NOMO-1 treated with DMSO at 0.1 percent for 48 hours (cell line): ENCODE measurements at regions not wholly inside any gene's neighbourhood (a gene's known extent, or its start where the extent isn't known, plus 50 kb on each side); places are given as distances from the start of the nearest gene placed in this dataset.
A peak's percentile ranks its signal among the peaks of the same experiment; 100 is the strongest.

Source experiments
- DNase-seq: peaks from one replicate; lab custom pipeline; 2025; ENCODE audit not compliant: unreplicated experiment; lab: John Stamatoyannopoulos, UW

- peak; percentile 36 for DNase-seq
Measured at GRCh38 chr4:156596706-156597329, 374.8 kb downstream of the PDGFC start.

- no peak for DNase-seq
Measured at GRCh38 chr4:156596026-156596425, 375.6 kb downstream of the PDGFC start.

GRCh38 chr4:156595041-156595440 is 376.6 kb downstream of the PDGFC start:
- no peak for DNase-seq

- peak; percentile 8 for DNase-seq
Measured at GRCh38 chr4:156594624-156595023, 377.0 kb downstream of the PDGFC start.

GRCh38 chr4:156593464-156593863 is 378.1 kb downstream of the PDGFC start:
- DNase-seq = no peak

GRCh38 chr4:156591679-156592078 is 379.9 kb downstream of the PDGFC start:
- no peak for DNase-seq

- DNase-seq = no peak
Measured at GRCh38 chr4:156584100-156584499, 387.5 kb downstream of the PDGFC start.

- no peak for DNase-seq
Measured at GRCh38 chr4:156583265-156583664, 388.3 kb downstream of the PDGFC start.

GRCh38 chr4:156581282-156582063 is 390.1 kb downstream of the PDGFC start:
- no peak for DNase-seq

GRCh38 chr4:156578713-156579112 is 392.9 kb downstream of the PDGFC start:
- no peak for DNase-seq

- no peak for DNase-seq
Measured at GRCh38 chr4:156578005-156578404, 393.6 kb downstream of the PDGFC start.

GRCh38 chr4:156576946-156577345 is 394.7 kb downstream of the PDGFC start:
- DNase-seq = no peak

GRCh38 chr4:156575430-156576073 is 396.0 kb downstream of the PDGFC start:
- peak; percentile 4 for DNase-seq

- DNase-seq = no peak
Measured at GRCh38 chr4:156571146-156571545, 400.5 kb downstream of the PDGFC start.

- no peak for DNase-seq
Measured at GRCh38 chr4:156569535-156569934, 402.1 kb downstream of the PDGFC start.

GRCh38 chr4:156568484-156568883 is 403.1 kb downstream of the PDGFC start:
- no peak for DNase-seq

- no peak for DNase-seq
Measured at GRCh38 chr4:156568041-156568440, 403.6 kb downstream of the PDGFC start.

GRCh38 chr4:156560701-156561100 is 410.9 kb downstream of the PDGFC start:
- peak; percentile 48 for DNase-seq

- no peak for DNase-seq
Measured at GRCh38 chr4:156559346-156559745, 412.3 kb downstream of the PDGFC start.

GRCh38 chr4:156558373-156559025 is 413.1 kb downstream of the PDGFC start:
- no peak for DNase-seq

GRCh38 chr4:156557920-156558319 is 413.7 kb downstream of the PDGFC start:
- DNase-seq = no peak

- no peak for DNase-seq
Measured at GRCh38 chr4:156556336-156556735, 415.3 kb downstream of the PDGFC start.
